ENCODE measurements at regions not wholly inside any gene's neighbourhood (a gene's known extent, or its start where the extent isn't known, plus 50 kb on each side); places are given as distances from the start of the nearest gene placed in this dataset.
"Not testable (repeated sequence)": the region's sequence is repeated elsewhere in the genome, so short reads cannot be mapped to it uniquely, and the experiment has no call there.

DNA sequence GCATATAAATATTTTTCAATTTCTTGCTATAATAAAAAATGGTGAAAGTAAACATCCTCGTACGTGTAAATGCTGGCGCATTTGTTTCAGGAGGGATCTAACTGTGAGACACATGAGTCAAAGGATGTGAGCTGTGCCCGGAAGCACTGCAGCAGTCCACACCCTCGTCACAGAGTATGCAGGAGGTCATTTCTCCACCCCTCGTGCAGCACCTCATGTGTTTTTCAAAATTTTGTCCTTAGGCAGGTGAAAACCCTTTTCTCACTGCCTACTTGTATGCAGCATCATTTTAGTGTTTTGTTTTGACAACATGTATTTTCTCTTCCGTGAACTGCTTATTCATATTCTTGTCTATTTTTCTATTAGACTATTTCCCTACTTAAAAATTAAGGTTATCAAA lies 162.7 kb downstream of the AVL9 start:
- peaks cover 17% of the 10 kb centered on the region for H3K4me1 Mint-ChIP-seq
- no peaks in the 10 kb centered on the region for H3K27me3 Mint-ChIP-seq (ENCODE audit: low read depth)
- POLR2A ChIA-PET: no interaction called here
- no peak overlapping the region for H3K4me3 Mint-ChIP-seq
- H3K9me3 Mint-ChIP-seq: no peaks in the 10 kb centered on the region
- no peak for DNase-seq (ENCODE audit: low spot score)
- CTCF ChIA-PET: no interaction called here
- H3K36me3 Mint-ChIP-seq: no peaks in the 10 kb centered on the region
- H3K27ac Mint-ChIP-seq: no peak overlapping the region
- TF ChIP-seq, protein P1, sequence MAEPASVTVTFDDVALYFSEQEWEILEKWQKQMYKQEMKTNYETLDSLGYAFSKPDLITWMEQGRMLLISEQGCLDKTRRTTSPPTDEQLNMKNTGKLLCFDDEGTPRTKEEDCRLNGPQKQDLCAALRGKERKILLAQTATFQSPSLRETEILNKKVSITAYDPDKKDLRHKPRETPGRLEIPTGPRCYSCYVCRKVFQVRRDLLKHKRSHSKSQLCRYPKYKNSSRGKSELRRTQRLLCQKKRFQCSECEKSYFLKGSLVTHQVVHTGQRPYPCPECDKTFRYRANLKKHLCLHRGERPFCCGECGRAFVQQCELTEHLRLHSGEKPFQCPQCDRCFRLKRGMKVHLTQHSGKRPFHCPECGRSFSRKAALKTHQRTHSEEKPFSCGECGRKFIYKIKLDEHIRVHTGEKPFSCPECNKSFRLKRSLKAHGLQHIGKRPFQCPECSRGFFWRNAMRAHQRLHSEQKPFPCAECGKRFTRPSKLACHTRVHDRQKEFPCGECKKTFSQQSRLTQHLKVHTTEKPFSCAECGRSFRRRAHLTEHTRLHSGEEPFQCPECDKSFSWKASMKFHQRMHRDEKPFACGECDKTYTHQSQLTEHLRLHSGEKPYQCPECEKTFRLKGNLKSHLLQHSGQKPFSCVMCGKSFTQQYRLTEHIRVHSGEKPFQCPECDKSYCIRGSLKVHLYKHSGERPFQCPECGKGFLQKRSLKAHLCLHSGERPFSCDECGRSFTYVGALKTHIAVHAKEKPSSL (CRISPR knock-in tag; conservative IDR thresholded peaks at IDR 0.05): no peak
- TF ChIP-seq, protein P2, sequence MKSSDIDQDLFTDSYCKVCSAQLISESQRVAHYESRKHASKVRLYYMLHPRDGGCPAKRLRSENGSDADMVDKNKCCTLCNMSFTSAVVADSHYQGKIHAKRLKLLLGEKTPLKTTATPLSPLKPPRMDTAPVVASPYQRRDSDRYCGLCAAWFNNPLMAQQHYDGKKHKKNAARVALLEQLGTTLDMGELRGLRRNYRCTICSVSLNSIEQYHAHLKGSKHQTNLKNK (CRISPR knock-in tag; IDR thresholded peaks at IDR 0.05): no peak
- no peak for TF ChIP-seq GRHL2 (CRISPR knock-in tag; IDR thresholded peaks at IDR 0.05; ENCODE audit: insufficient replicate concordance, severe bottlenecking)
- TF ChIP-seq, protein P3, sequence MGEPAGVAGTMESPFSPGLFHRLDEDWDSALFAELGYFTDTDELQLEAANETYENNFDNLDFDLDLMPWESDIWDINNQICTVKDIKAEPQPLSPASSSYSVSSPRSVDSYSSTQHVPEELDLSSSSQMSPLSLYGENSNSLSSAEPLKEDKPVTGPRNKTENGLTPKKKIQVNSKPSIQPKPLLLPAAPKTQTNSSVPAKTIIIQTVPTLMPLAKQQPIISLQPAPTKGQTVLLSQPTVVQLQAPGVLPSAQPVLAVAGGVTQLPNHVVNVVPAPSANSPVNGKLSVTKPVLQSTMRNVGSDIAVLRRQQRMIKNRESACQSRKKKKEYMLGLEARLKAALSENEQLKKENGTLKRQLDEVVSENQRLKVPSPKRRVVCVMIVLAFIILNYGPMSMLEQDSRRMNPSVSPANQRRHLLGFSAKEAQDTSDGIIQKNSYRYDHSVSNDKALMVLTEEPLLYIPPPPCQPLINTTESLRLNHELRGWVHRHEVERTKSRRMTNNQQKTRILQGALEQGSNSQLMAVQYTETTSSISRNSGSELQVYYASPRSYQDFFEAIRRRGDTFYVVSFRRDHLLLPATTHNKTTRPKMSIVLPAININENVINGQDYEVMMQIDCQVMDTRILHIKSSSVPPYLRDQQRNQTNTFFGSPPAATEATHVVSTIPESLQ (CRISPR knock-in tag; IDR thresholded peaks at IDR 0.05): no peak
- no peak for TF ChIP-seq NFATC4 (CRISPR knock-in tag; IDR thresholded peaks at IDR 0.05)
- no peak for TF ChIP-seq ZNF121 (CRISPR knock-in tag; IDR thresholded peaks at IDR 0.05)
- TF ChIP-seq, protein P4, sequence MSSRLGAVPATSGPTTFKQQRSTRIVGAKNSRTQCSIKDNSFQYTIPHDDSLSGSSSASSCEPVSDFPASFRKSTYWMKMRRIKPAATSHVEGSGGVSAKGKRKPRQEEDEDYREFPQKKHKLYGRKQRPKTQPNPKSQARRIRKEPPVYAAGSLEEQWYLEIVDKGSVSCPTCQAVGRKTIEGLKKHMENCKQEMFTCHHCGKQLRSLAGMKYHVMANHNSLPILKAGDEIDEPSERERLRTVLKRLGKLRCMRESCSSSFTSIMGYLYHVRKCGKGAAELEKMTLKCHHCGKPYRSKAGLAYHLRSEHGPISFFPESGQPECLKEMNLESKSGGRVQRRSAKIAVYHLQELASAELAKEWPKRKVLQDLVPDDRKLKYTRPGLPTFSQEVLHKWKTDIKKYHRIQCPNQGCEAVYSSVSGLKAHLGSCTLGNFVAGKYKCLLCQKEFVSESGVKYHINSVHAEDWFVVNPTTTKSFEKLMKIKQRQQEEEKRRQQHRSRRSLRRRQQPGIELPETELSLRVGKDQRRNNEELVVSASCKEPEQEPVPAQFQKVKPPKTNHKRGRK (CRISPR knock-in tag; IDR thresholded peaks at IDR 0.05; ENCODE audit: borderline replicate concordance): no peak
- no peak for TF ChIP-seq ELF4 (CRISPR knock-in tag; IDR thresholded peaks at IDR 0.05; ENCODE audit: low read depth)
- no peak for TF ChIP-seq ZNF671 (CRISPR knock-in tag; IDR thresholded peaks at IDR 0.05)
- TF ChIP-seq, protein P5, sequence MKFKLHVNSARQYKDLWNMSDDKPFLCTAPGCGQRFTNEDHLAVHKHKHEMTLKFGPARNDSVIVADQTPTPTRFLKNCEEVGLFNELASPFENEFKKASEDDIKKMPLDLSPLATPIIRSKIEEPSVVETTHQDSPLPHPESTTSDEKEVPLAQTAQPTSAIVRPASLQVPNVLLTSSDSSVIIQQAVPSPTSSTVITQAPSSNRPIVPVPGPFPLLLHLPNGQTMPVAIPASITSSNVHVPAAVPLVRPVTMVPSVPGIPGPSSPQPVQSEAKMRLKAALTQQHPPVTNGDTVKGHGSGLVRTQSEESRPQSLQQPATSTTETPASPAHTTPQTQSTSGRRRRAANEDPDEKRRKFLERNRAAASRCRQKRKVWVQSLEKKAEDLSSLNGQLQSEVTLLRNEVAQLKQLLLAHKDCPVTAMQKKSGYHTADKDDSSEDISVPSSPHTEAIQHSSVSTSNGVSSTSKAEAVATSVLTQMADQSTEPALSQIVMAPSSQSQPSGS (CRISPR knock-in tag; IDR thresholded peaks at IDR 0.05; ENCODE audit: borderline replicate concordance, low read depth): no peak
- TF ChIP-seq SP1 (CRISPR knock-in tag; conservative IDR thresholded peaks at IDR 0.05): no peak
- TF ChIP-seq, protein P6, sequence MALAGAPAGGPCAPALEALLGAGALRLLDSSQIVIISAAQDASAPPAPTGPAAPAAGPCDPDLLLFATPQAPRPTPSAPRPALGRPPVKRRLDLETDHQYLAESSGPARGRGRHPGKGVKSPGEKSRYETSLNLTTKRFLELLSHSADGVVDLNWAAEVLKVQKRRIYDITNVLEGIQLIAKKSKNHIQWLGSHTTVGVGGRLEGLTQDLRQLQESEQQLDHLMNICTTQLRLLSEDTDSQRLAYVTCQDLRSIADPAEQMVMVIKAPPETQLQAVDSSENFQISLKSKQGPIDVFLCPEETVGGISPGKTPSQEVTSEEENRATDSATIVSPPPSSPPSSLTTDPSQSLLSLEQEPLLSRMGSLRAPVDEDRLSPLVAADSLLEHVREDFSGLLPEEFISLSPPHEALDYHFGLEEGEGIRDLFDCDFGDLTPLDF (CRISPR knock-in tag; IDR thresholded peaks at IDR 0.05): no peak
- no peak for TF ChIP-seq NFE2L1 (CRISPR knock-in tag; IDR thresholded peaks at IDR 0.05)
- no peak for TF ChIP-seq TP53 (CRISPR knock-in tag; IDR thresholded peaks at IDR 0.05)
- TF ChIP-seq KAT7 (CRISPR knock-in tag; IDR thresholded peaks at IDR 0.05; ENCODE audit: borderline replicate concordance): no peak
- no peak for TF ChIP-seq SMAD4 (CRISPR knock-in tag; IDR thresholded peaks at IDR 0.05)
- TF ChIP-seq, protein P7, sequence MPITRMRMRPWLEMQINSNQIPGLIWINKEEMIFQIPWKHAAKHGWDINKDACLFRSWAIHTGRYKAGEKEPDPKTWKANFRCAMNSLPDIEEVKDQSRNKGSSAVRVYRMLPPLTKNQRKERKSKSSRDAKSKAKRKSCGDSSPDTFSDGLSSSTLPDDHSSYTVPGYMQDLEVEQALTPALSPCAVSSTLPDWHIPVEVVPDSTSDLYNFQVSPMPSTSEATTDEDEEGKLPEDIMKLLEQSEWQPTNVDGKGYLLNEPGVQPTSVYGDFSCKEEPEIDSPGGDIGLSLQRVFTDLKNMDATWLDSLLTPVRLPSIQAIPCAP (CRISPR knock-in tag; IDR thresholded peaks at IDR 0.05): no peak
- no peak for TF ChIP-seq MXD4 (CRISPR knock-in tag; IDR thresholded peaks at IDR 0.05; ENCODE audit: borderline replicate concordance)
- TF ChIP-seq, protein P8, sequence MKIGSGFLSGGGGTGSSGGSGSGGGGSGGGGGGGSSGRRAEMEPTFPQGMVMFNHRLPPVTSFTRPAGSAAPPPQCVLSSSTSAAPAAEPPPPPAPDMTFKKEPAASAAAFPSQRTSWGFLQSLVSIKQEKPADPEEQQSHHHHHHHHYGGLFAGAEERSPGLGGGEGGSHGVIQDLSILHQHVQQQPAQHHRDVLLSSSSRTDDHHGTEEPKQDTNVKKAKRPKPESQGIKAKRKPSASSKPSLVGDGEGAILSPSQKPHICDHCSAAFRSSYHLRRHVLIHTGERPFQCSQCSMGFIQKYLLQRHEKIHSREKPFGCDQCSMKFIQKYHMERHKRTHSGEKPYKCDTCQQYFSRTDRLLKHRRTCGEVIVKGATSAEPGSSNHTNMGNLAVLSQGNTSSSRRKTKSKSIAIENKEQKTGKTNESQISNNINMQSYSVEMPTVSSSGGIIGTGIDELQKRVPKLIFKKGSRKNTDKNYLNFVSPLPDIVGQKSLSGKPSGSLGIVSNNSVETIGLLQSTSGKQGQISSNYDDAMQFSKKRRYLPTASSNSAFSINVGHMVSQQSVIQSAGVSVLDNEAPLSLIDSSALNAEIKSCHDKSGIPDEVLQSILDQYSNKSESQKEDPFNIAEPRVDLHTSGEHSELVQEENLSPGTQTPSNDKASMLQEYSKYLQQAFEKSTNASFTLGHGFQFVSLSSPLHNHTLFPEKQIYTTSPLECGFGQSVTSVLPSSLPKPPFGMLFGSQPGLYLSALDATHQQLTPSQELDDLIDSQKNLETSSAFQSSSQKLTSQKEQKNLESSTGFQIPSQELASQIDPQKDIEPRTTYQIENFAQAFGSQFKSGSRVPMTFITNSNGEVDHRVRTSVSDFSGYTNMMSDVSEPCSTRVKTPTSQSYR (CRISPR knock-in tag; IDR thresholded peaks at IDR 0.05): no peak
- TF ChIP-seq, protein P9, sequence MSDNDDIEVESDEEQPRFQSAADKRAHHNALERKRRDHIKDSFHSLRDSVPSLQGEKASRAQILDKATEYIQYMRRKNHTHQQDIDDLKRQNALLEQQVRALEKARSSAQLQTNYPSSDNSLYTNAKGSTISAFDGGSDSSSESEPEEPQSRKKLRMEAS (CRISPR knock-in tag; IDR thresholded peaks at IDR 0.05): no peak
- ATAC-seq: no peak

DNA sequence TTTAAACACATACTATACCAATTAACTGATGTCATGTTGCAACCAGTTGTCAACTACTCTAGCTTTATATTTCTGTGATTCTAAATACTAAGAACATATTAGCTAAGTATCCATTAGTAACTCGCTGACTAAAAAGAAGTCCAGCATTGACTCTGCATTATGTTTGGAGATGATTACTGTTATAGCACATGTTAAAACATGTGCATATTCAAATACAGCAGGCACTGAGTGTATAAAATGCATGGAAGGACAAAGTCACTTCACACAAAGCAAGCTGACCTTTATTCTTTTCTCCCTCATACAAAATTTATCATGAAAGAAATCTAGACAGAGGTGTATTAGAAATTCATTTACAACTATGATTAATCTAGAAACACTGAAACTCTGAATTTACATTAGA lies 159.3 kb downstream of the AVL9 start:
- POLR2A ChIA-PET; H3K4me1 Mint-ChIP-seq; H3K27me3 Mint-ChIP-seq (ENCODE audit: low read depth); H3K27ac Mint-ChIP-seq; ATAC-seq; CTCF ChIA-PET; H3K4me3 Mint-ChIP-seq; H3K36me3 Mint-ChIP-seq; DNase-seq (ENCODE audit: low spot score); H3K9me3 Mint-ChIP-seq: not testable (repeated sequence)

DNA sequence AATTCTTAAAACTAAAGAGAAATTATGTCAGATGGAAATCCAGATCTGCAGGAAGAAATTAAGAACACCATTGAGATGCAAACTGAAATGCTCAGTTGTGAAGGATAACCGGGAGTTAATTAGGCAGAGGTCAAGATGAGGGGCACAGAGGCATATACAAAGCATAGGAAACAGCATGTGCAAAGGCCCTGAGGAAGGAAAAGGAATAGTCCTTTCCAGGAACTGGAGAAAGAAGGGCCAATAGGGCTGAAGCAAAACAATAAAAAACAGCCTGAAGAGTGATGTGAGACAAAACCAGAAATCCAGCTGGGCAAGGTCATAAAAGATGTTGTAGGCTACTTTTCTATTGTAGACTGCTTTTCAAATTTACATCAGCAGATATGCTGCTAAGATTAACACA lies 155.1 kb downstream of the AVL9 start:
- POLR2A ChIA-PET; DNase-seq (ENCODE audit: low spot score); H3K27me3 Mint-ChIP-seq (ENCODE audit: low read depth); H3K4me1 Mint-ChIP-seq; CTCF ChIA-PET; ATAC-seq; H3K36me3 Mint-ChIP-seq; H3K4me3 Mint-ChIP-seq; H3K27ac Mint-ChIP-seq; H3K9me3 Mint-ChIP-seq: not testable (repeated sequence)

Data from WTC11 (cell line).